Body of pancreas (tissue), 4 donors: ENCODE measurements at regions not wholly inside any gene's neighbourhood (a gene's known extent, or its start where the extent isn't known, plus 50 kb on each side); places are given as distances from the start of the nearest gene placed in this dataset.
A peak's percentile ranks its signal among the peaks of the same experiment; 100 is the strongest.

ENCODE experiments used
- ATAC-seq: fragments of 150-250 bp; one replicate; pipeline ENCODE4 v1.9.1; 2016
- DNase-seq, 4 donors: peaks; one replicate each; pipeline ENCODE4 v3.0.0-alpha.2; 2019
- H3K27ac ChIP-seq, 4 donors: fragments of 200-600 bp; sonication (generic); 1 replicate in 3 of 4; 2 replicates in 1 of 4; pipeline versions ENCODE4 v1.5.1 to v1.6.1; 2016 to 2019; ENCODE audit warnings: mild to moderate bottlenecking in 1 of 4, mixed read lengths in 1 of 4, moderate library complexity in 1 of 4
- H3K27me3 ChIP-seq, 2 donors: fragments of 200-600 bp; sonication (generic); one replicate each; pipeline ENCODE4 v1.6.0; 2016; ENCODE audit warnings: mild to moderate bottlenecking in 1 of 2
- H3K36me3 ChIP-seq, 2 donors: fragments of 200-600 bp; sonication (generic); replicated peaks in 1 of 2; 2 replicates each; pipeline ENCODE4 v1.5.1; 2016; ENCODE audit warnings: low read depth in 2 of 2; ENCODE audit not compliant: insufficient read depth in 1 of 2
- H3K4me1 ChIP-seq: fragments of 200-600 bp; sonication (generic); one replicate; pipeline ENCODE4 v1.6.0; 2016
- H3K4me3 ChIP-seq, 2 donors: fragments of 200-600 bp; sonication (generic); 1 replicate in 1 of 2; 2 replicates in 1 of 2; pipeline ENCODE4 v1.5.1; 2016 to 2019
- H3K9me3 ChIP-seq, 3 donors: fragments of 200-600 bp; sonication (generic); 1 replicate in 2 of 3; 2 replicates in 1 of 3; pipeline ENCODE4 v1.5.1; 2016
- POLR2A ChIP-seq, 3 donors: fragments of 450-650 bp; IDR thresholded peaks; one replicate each; pipeline ENCODE4 v1.6.1; 2016; ENCODE audit warnings: antibody characterized with exemption in 3 of 3, mild to moderate bottlenecking in 2 of 3
- WGBS, 2 donors: methylation state at CpG; one replicate each; pipeline ENCODE4 v1.1.5; 2017; 5-methylcytosine and 5-hydroxymethylcytosine counted together
- intact Hi-C: fragments of 100-400 bp; cut with DNase I; formaldehyde crosslinking; loops from one replicate; pipeline ENCODE4 v1.15.1; 2023
- TF ChIP-seq, protein P1 (sequence below), 7 experiments: fragments of 450-650 bp in 4 of 7; fragments of 200-600 bp in 3 of 7; sonication (generic) in 3 of 7; IDR thresholded peaks; one replicate each; pipeline ENCODE4 v1.5.1; 2016 to 2019; ENCODE audit warnings: antibody characterized with exemption in 7 of 7

DNA sequence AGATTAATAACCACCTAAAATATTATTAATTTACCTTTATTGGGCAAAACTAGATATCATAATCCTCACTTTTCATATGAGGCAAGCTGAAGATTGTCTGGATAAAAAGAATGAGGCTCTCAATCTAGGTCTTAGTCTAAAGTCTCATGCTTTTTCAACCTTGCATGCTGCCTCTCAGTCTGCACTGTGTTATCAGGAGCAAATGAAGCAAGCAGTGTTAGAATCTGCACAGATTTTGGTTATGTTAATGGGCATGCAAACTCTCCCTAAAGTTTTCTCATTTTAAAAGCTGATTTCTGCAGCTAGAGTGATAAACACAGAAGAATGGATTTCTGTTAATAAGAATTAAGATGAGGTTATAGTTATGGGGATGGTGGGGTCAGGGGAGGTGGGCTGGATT is 350.7 kb upstream of the C11orf87 start:
- Histone ChIP-seq H3K36me3 (no peaks in the 10 kb centered on the region), H3K9me3 (no peaks in the 10 kb centered on the region), H3K4me1 (peaks cover 6% of the 10 kb centered on the region), H3K27me3 (no peaks in the 10 kb centered on the region), H3K4me3 (no peak overlapping the region), H3K27ac (no peak overlapping the region)
- no peak for DNase-seq
- intact Hi-C loops: no loop called here
- no peak for ATAC-seq
- TF ChIP-seq POLR2A (IDR thresholded peaks at IDR 0.05): no peak
- TF ChIP-seq, protein P1, sequence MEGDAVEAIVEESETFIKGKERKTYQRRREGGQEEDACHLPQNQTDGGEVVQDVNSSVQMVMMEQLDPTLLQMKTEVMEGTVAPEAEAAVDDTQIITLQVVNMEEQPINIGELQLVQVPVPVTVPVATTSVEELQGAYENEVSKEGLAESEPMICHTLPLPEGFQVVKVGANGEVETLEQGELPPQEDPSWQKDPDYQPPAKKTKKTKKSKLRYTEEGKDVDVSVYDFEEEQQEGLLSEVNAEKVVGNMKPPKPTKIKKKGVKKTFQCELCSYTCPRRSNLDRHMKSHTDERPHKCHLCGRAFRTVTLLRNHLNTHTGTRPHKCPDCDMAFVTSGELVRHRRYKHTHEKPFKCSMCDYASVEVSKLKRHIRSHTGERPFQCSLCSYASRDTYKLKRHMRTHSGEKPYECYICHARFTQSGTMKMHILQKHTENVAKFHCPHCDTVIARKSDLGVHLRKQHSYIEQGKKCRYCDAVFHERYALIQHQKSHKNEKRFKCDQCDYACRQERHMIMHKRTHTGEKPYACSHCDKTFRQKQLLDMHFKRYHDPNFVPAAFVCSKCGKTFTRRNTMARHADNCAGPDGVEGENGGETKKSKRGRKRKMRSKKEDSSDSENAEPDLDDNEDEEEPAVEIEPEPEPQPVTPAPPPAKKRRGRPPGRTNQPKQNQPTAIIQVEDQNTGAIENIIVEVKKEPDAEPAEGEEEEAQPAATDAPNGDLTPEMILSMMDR (IDR thresholded peaks at IDR 0.05): no peak

DNA sequence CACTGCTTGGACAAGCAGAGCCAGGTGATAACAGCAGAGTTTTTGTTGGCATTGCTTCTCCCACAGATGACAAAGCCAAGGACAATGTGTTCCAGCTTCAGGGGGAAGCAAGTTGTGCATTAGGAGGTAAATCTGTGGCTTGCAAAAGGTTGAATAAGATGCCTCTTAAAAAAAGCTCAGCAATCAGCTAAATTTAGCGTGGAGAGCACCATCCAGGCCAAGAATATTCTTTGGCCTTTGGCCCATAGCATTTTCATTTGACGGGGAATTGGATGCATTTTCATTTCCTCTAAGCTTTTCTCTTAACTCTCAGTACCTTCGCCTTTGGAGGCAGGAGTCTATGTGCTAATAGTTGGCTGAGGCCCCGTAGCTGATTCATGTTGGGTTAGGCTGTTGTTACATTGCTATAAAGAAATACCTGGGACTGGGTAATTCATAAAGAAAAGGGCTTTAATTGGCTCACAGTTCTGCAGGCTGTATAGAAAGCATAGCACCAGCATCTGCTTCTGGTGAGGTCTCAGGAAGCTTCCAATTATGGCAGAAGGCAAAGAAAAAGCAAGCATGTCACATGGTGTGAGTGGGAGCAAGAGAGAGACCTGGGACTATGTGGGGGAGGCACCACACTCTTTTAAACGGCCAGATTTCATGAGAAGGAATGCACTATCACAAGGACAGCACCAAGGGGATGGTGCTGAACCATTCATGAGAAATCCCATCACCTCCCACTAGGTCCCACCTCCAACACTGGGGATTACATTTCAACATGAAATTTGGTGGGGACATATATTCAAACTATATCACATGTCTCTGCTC is 350.1 kb upstream of the C11orf87 start:
- peak; percentile 13 to 30 (median 20) for DNase-seq
- 33% methylated on average over 5 of the region's 5 CpGs for WGBS, 2 donors
- no peak for TF ChIP-seq POLR2A (IDR thresholded peaks at IDR 0.05)
- TF ChIP-seq, protein P1 (IDR thresholded peaks at IDR 0.05): no peak
- no peak overlapping the region for H3K4me3 ChIP-seq
- peaks cover 6% of the 10 kb centered on the region for H3K4me1 ChIP-seq
- H3K36me3 ChIP-seq: no peaks in the 10 kb centered on the region
- no peaks in the 10 kb centered on the region for H3K27me3 ChIP-seq
- no peak overlapping the region for H3K27ac ChIP-seq
- peak; percentile 53 for ATAC-seq
- intact Hi-C loops: no loop called here
- H3K9me3 ChIP-seq: no peaks in the 10 kb centered on the region

DNA sequence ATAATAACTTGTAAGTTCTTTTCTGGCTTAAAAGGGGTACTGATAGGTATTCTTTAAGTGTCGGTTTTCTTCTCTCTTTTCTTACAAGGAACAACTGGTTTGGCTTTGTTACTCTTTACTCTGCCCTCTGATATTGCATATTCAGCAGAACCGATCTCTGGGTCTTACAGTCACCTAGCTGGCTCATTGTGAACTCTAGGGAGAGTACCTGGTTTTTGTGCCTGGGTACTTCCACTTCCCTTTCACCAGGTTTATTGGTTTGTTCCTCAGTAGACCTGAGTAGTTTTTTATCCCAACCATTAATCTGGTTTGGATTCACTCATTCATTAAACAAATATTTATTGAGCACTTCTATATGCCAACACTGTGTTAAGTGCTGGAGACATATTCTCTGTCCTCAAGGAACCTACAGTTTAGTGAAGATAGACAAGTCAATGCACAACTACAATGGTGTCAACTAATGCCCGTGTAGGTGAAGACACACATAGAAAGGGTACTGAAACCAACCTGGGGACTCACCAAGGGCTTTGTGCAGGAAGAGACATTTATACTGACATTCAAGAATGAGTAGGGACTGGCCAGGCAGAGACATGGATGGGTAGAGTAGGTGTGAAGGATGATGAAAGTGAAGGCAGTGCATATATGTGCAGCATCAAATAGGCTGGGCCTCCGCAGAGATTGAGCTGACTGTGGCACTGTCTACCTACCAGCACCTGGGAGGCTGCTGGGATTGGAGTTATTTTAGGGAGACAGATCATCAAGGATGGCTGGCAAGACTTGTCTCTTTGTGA is 348.8 kb upstream of the C11orf87 start:
- Histone ChIP-seq H3K9me3 (no peaks in the 10 kb centered on the region), H3K4me1 (peaks cover 6% of the 10 kb centered on the region), H3K27ac (no peak overlapping the region), H3K27me3 (no peaks in the 10 kb centered on the region), H3K36me3 (no peaks in the 10 kb centered on the region), H3K4me3 (no peak overlapping the region)
- no peak for DNase-seq
- intact Hi-C loops: no loop called here
- TF ChIP-seq, protein P1 (IDR thresholded peaks at IDR 0.05): no peak
- no peak for TF ChIP-seq POLR2A (IDR thresholded peaks at IDR 0.05)
- WGBS, 2 donors: 73 to 79% methylated on average over 4 of the region's 4 CpGs
- ATAC-seq: no peak

DNA sequence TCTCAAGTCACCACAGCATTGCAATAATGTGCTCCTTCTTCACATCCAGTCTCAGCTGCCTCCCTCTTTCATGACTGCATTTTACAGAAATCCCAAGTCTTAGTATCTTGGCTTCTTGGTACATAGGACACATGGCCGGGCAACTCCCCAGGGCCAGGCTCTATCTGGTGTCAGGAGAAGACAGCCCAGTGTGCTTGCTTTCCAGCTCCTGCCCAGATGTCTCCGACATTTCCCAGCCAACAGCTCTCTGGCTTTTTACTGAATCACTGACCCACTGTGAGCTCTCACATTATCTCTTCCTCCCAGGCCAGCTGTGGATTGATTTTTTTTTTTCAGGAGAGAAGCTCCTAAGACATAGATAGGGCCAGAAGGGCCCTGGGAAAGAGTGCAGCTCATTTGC is 346.0 kb upstream of the C11orf87 start:
- Histone ChIP-seq H3K4me1 (peaks cover 6% of the 10 kb centered on the region), H3K9me3 (no peaks in the 10 kb centered on the region), H3K36me3 (no peaks in the 10 kb centered on the region), H3K27ac (no peak overlapping the region), H3K4me3 (no peak overlapping the region), H3K27me3 (no peaks in the 10 kb centered on the region)
- DNase-seq (no peak), ATAC-seq (no peak)
- TF ChIP-seq POLR2A (IDR thresholded peaks at IDR 0.05): no peak
- intact Hi-C loops: no loop called here
- WGBS, 2 donors: 54 to 70% methylated on average over 2 of the region's 2 CpGs

DNA sequence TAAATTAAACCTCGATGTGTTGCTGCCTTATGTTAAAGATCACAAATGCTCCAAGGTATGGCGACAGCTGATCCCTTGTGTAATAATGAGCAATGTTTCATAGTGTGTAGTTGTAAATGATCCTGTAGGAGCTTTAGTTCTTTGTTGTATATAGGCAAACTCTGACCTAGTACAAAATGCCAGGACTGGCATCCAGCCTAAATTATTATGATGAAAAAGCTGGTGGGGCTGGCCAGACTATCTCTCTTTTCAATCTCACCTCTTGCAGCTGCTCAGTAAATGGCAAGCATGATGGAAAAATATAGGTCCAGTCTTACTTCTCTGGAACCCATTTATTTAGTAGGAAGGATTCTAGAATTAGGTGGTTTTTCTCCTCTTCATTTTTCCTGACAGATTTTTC is 345.1 kb upstream of the C11orf87 start:
- H3K4me1 ChIP-seq: peaks cover 6% of the 10 kb centered on the region
- WGBS, 2 donors: 49 to 55% methylated on average over 2 of the region's 2 CpGs

More for the DNA sequence above, 345.1 kb upstream of the C11orf87 start:
- ATAC-seq: no peak
- Histone ChIP-seq H3K4me3 (no peak overlapping the region), H3K27me3 (no peaks in the 10 kb centered on the region), H3K9me3 (no peaks in the 10 kb centered on the region), H3K27ac (no peak overlapping the region), H3K36me3 (no peaks in the 10 kb centered on the region)
- TF ChIP-seq, protein P1 (IDR thresholded peaks at IDR 0.05): no peak
- TF ChIP-seq POLR2A (IDR thresholded peaks at IDR 0.05): no peak
- intact Hi-C loops: no loop called here
- DNase-seq: no peak
